WTC11 (cell line): ENCODE measurements at regions not wholly inside any gene's neighbourhood (a gene's known extent, or its start where the extent isn't known, plus 50 kb on each side); places are given as distances from the start of the nearest gene placed in this dataset.

Experiments
- ATAC-seq: fragments of 200-7000 bp; cut with Tn5 transposase; 2 replicates; pipeline ENCODE4 v1.10.0; 2021; ENCODE audit warnings: mild to moderate bottlenecking, moderate library complexity
- CTCF ChIA-PET: fragments of 300-600 bp; sonication (Branson Sonifier 250); formaldehyde crosslinking; loops from one replicate; lab custom pipeline; 2021; ENCODE audit warnings: antibody characterized with exemption; lab: Charles Lee
- POLR2A ChIA-PET: fragments of 350-600 bp; sonication (Branson Sonifier 250); formaldehyde crosslinking; loops from one replicate; lab custom pipeline; 2021; ENCODE audit warnings: antibody characterized with exemption; lab: Charles Lee
- DNase-seq: peaks from one replicate; pipeline ENCODE4 v3.0.0; 2021; ENCODE audit warnings: low spot score
- H3K27ac Mint-ChIP-seq: 2 replicates; pipeline ENCODE4 v1.8.0; 2021; ENCODE audit warnings: mixed read lengths
- H3K27me3 Mint-ChIP-seq: 2 replicates; pipeline ENCODE4 v1.8.0; 2021; ENCODE audit warnings: low read depth, mild to moderate bottlenecking, moderate library complexity, mixed read lengths
- H3K36me3 Mint-ChIP-seq: 2 replicates; pipeline ENCODE4 v1.8.0; 2021; ENCODE audit warnings: mixed read lengths
- H3K4me1 Mint-ChIP-seq: 2 replicates; pipeline ENCODE4 v1.8.0; 2022; ENCODE audit warnings: mixed read lengths
- H3K4me3 Mint-ChIP-seq: 2 replicates; pipeline ENCODE4 v1.8.0; 2021; ENCODE audit warnings: mild to moderate bottlenecking, moderate library complexity, mixed read lengths
- H3K9me3 Mint-ChIP-seq: 2 replicates; pipeline ENCODE4 v1.8.0; 2021; ENCODE audit warnings: mixed read lengths
- AR ChIP-seq: fragments of 250-450 bp; sonication (Bioruptor Pico); IDR thresholded peaks from 2 replicates; pipeline ENCODE4 v1.9.0; 2021; ENCODE audit warnings: mild to moderate bottlenecking
- ATF3 ChIP-seq: sonication (generic); formaldehyde crosslinking; conservative IDR thresholded peaks from 2 replicates; pipeline ENCODE4 v1.8.1; 2022; ENCODE audit warnings: mild to moderate bottlenecking, missing genetic modification reagents
- ATF6 ChIP-seq: sonication (generic); formaldehyde crosslinking; IDR thresholded peaks from 2 replicates; pipeline ENCODE4 v1.8.1; 2023; ENCODE audit warnings: mild to moderate bottlenecking, missing genetic modification reagents
- CREB1 ChIP-seq: sonication (generic); formaldehyde crosslinking; IDR thresholded peaks from 2 replicates; pipeline ENCODE4 v1.8.0; 2023; ENCODE audit warnings: mild to moderate bottlenecking, missing genetic modification reagents
- ESRRA ChIP-seq: sonication (generic); formaldehyde crosslinking; IDR thresholded peaks from 2 replicates; pipeline ENCODE4 v1.8.1; 2022; ENCODE audit warnings: mild to moderate bottlenecking, missing genetic modification reagents, borderline replicate concordance
- FOXP4 ChIP-seq: sonication (generic); formaldehyde crosslinking; IDR thresholded peaks from 2 replicates; pipeline ENCODE4 v1.8.0; 2022; ENCODE audit warnings: mild to moderate bottlenecking, missing genetic modification reagents
- GTF2I ChIP-seq: fragments of 250-450 bp; sonication (Bioruptor Pico); conservative IDR thresholded peaks from 2 replicates; pipeline ENCODE4 v1.4.0; 2021; ENCODE audit warnings: mild to moderate bottlenecking
- IRF1 ChIP-seq: sonication (generic); formaldehyde crosslinking; IDR thresholded peaks from 2 replicates; pipeline ENCODE4 v1.8.0; 2023; ENCODE audit warnings: missing genetic modification reagents
- MXD4 ChIP-seq: fragments of 250-450 bp; sonication (Bioruptor Pico); IDR thresholded peaks from 2 replicates; pipeline ENCODE4 v1.8.0; 2021; ENCODE audit warnings: mild to moderate bottlenecking, moderate library complexity, borderline replicate concordance
- SMAD3 ChIP-seq: sonication (generic); formaldehyde crosslinking; IDR thresholded peaks from 2 replicates; pipeline ENCODE4 v1.8.0; 2022; ENCODE audit warnings: missing genetic modification reagents, mild to moderate bottlenecking, borderline replicate concordance
- TCF7 ChIP-seq: sonication (generic); formaldehyde crosslinking; IDR thresholded peaks from 2 replicates; pipeline ENCODE4 v1.8.0; 2022; ENCODE audit warnings: mild to moderate bottlenecking, low read depth, missing genetic modification reagents, moderate library complexity
- TEAD4 ChIP-seq: sonication (generic); formaldehyde crosslinking; IDR thresholded peaks from 2 replicates; pipeline ENCODE4 v1.8.0; 2022; ENCODE audit warnings: mild to moderate bottlenecking, missing genetic modification reagents
- USF1 ChIP-seq: sonication (generic); formaldehyde crosslinking; IDR thresholded peaks from 2 replicates; pipeline ENCODE4 v1.8.0; 2022; ENCODE audit warnings: mild to moderate bottlenecking, missing genetic modification reagents
- ZNF232 ChIP-seq: sonication (generic); formaldehyde crosslinking; IDR thresholded peaks from 2 replicates; pipeline ENCODE4 v1.8.0; 2022; ENCODE audit warnings: mild to moderate bottlenecking, missing genetic modification reagents
- ZNF532 ChIP-seq: fragments of 250-450 bp; sonication (Bioruptor Pico); IDR thresholded peaks from 2 replicates; pipeline ENCODE4 v1.9.0; 2021; ENCODE audit warnings: mild to moderate bottlenecking, borderline replicate concordance
- TF ChIP-seq, protein P1 (sequence below): sonication (generic); formaldehyde crosslinking; IDR thresholded peaks from 2 replicates; pipeline ENCODE4 v1.8.1; 2022; ENCODE audit warnings: mild to moderate bottlenecking, moderate library complexity, missing genetic modification reagents
- TF ChIP-seq, protein P2 (sequence below): sonication (generic); formaldehyde crosslinking; IDR thresholded peaks from 2 replicates; pipeline ENCODE4 v1.8.1; 2022; ENCODE audit warnings: missing genetic modification reagents, borderline replicate concordance
- TF ChIP-seq, protein P3 (sequence below): sonication (generic); formaldehyde crosslinking; IDR thresholded peaks from 2 replicates; pipeline ENCODE4 v1.8.0; 2023; ENCODE audit warnings: mild to moderate bottlenecking, missing genetic modification reagents

- peaks cover 9% of the 10 kb centered on the region for H3K9me3 Mint-ChIP-seq
- no peaks in the 10 kb centered on the region for H3K27me3 Mint-ChIP-seq
- no peak overlapping the region for H3K4me3 Mint-ChIP-seq
- H3K27ac Mint-ChIP-seq: no peak overlapping the region
- ATAC-seq (no peak), DNase-seq (no peak)
- POLR2A ChIA-PET: no interaction called here
- H3K36me3 Mint-ChIP-seq: no peaks in the 10 kb centered on the region
- no peaks in the 10 kb centered on the region for H3K4me1 Mint-ChIP-seq
- CTCF ChIA-PET: interaction anchor here (0.9 to 1.5 kb wide), 8 partner anchors 8 to 290 kb away, joined by 3 to 11 read pairs (median 4); no protein-coding TSS in a partner anchor
- TF ChIP-seq IRF1: no peak
- no peak for TF ChIP-seq SMAD3 (CRISPR knock-in tag)
- no peak for TF ChIP-seq ZNF232
- no peak for TF ChIP-seq AR (CRISPR knock-in tag)
- TF ChIP-seq ESRRA (CRISPR knock-in tag): no peak
- TF ChIP-seq TCF7 (CRISPR knock-in tag): no peak
- no peak for TF ChIP-seq CREB1 (CRISPR knock-in tag)
- no peak for TF ChIP-seq FOXP4
- no peak for TF ChIP-seq MXD4 (CRISPR knock-in tag)
- TF ChIP-seq, protein P1, sequence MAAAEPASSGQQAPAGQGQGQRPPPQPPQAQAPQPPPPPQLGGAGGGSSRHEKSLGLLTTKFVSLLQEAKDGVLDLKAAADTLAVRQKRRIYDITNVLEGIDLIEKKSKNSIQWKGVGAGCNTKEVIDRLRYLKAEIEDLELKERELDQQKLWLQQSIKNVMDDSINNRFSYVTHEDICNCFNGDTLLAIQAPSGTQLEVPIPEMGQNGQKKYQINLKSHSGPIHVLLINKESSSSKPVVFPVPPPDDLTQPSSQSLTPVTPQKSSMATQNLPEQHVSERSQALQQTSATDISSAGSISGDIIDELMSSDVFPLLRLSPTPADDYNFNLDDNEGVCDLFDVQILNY (CRISPR knock-in tag): no peak
- TF ChIP-seq USF1 (CRISPR knock-in tag): no peak
- no peak for TF ChIP-seq ATF6 (CRISPR knock-in tag)
- TF ChIP-seq TEAD4: no peak
- TF ChIP-seq, protein P2, sequence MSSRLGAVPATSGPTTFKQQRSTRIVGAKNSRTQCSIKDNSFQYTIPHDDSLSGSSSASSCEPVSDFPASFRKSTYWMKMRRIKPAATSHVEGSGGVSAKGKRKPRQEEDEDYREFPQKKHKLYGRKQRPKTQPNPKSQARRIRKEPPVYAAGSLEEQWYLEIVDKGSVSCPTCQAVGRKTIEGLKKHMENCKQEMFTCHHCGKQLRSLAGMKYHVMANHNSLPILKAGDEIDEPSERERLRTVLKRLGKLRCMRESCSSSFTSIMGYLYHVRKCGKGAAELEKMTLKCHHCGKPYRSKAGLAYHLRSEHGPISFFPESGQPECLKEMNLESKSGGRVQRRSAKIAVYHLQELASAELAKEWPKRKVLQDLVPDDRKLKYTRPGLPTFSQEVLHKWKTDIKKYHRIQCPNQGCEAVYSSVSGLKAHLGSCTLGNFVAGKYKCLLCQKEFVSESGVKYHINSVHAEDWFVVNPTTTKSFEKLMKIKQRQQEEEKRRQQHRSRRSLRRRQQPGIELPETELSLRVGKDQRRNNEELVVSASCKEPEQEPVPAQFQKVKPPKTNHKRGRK (CRISPR knock-in tag): no peak
- no peak for TF ChIP-seq GTF2I
- TF ChIP-seq, protein P3, sequence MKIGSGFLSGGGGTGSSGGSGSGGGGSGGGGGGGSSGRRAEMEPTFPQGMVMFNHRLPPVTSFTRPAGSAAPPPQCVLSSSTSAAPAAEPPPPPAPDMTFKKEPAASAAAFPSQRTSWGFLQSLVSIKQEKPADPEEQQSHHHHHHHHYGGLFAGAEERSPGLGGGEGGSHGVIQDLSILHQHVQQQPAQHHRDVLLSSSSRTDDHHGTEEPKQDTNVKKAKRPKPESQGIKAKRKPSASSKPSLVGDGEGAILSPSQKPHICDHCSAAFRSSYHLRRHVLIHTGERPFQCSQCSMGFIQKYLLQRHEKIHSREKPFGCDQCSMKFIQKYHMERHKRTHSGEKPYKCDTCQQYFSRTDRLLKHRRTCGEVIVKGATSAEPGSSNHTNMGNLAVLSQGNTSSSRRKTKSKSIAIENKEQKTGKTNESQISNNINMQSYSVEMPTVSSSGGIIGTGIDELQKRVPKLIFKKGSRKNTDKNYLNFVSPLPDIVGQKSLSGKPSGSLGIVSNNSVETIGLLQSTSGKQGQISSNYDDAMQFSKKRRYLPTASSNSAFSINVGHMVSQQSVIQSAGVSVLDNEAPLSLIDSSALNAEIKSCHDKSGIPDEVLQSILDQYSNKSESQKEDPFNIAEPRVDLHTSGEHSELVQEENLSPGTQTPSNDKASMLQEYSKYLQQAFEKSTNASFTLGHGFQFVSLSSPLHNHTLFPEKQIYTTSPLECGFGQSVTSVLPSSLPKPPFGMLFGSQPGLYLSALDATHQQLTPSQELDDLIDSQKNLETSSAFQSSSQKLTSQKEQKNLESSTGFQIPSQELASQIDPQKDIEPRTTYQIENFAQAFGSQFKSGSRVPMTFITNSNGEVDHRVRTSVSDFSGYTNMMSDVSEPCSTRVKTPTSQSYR: no peak
- no peak for TF ChIP-seq ZNF532 (CRISPR knock-in tag)
- no peak for TF ChIP-seq ATF3 (CRISPR knock-in tag)
Observed at GRCh38 chr13:69566104-69566716, 541.4 kb upstream of the ATXN8OS start.
